ENCODE measurements at regions not wholly inside any gene's neighbourhood (a gene's known extent, or its start where the extent isn't known, plus 50 kb on each side); places are given as distances from the start of the nearest gene placed in this dataset.

- TF ChIP-seq CTCF (conservative IDR thresholded peaks at IDR 0.05 in 1 of 2, IDR thresholded peaks at IDR 0.05 in 1 of 2; ENCODE audit: low read depth in 1 of 2, low read length in 2 of 2) (no peak), EZH2 (IDR thresholded peaks at IDR 0.05; ENCODE audit: low read length, missing control alignments) (no peak)
Observed at GRCh38 chr6:78427386-78427785, 440.0 kb upstream of the IRAK1BP1 start.

Measured in fibroblast of lung (primary cell).